Left ventricle myocardium superior (tissue), 1 donor: ENCODE measurements at regions not wholly inside any gene's neighbourhood (a gene's known extent, or its start where the extent isn't known, plus 50 kb on each side); places are given as distances from the start of the nearest gene placed in this dataset.
"Not testable (repeated sequence)": the region's sequence is repeated elsewhere in the genome, so short reads cannot be mapped to it uniquely, and the experiment has no call there.

Experiments used
- ATAC-seq: fragments of 200-7000 bp; cut with Tn5 transposase; one replicate; pipeline ENCODE4 v1.9.1; 2020; ENCODE audit warnings: mild to moderate bottlenecking, moderate library complexity
- DNase-seq: peaks from one replicate; pipeline ENCODE4 v3.0.0-alpha.2; 2020
- intact Hi-C: fragments of 100-400 bp; cut with micrococcal nuclease; formaldehyde crosslinking; loops from one replicate; pipeline ENCODE4 v1.11.0; 2022
- donor health status: DM: no; HTN: yes; CAD: no; lungs with severe emphysema.

DNA sequence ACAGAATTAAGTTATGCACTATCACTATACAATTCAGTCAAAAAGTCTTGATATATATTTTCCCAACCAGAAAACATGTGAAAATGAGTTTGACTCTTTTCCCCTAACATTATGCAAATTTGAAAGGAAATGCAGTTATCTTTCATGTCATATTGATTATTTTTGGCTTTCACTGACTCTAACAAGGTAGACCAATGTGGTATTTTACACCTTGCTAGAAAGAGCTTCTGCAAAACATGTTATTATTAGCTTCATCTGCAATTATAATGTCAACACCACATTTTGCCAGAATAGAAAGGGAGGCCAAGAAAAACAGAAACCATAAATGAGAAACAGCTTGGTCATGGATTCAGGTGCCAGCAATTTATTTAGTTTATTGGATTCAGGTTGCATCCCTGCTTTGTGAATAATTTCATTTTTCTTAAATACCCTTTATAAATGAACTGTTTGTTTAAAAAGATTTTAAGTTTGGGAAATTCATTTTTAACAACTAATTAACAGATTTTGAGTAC, 226.1 kb upstream of the GJE1 start:
- ATAC-seq: no peak
- DNase-seq: no peak
- intact Hi-C loops: no loop called here

DNA sequence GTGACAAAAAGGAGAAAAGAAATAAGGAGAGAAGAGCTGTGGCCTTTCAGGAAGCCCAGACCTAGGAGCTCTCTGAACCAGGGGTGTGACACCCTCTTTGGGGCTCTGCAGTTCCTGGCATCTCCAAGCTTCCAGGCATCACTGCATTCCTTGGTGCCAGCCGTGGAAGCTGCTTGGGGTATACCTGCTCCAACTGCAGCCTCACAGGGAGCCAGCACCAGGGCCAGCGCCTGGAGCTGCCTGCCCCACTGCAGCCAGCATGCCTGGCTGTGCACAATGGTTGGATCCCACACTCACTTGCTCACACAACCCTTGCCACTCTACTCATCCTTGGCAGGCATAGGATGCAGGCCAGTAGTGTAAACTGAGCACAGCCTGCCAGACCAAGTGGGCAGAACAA, 242.1 kb upstream of the GJE1 start:
- no peak for ATAC-seq
- intact Hi-C loops: no loop called here

DNA sequence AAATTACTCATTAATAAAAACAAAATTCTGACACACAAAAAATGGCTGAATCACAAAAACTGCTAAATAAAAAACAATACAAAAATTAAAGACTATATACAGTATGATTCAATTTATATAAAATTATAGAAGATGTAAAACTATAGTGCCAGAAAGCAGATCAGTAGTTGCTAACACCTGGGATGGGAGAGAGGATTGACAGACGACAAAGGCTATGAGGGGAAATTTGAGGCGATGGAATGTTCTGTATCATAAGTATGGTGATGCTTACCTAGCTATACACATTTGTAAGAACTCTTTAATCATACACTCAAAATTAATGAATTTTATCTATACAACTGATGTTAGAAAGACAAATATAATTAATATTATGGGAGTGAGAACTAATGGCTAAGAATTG, 247.9 kb upstream of the GJE1 start:
- ATAC-seq: no peak
- intact Hi-C loops: no loop called here
- DNase-seq: no peak

More for the DNA sequence above, 242.1 kb upstream of the GJE1 start:
- DNase-seq: no peak

DNA sequence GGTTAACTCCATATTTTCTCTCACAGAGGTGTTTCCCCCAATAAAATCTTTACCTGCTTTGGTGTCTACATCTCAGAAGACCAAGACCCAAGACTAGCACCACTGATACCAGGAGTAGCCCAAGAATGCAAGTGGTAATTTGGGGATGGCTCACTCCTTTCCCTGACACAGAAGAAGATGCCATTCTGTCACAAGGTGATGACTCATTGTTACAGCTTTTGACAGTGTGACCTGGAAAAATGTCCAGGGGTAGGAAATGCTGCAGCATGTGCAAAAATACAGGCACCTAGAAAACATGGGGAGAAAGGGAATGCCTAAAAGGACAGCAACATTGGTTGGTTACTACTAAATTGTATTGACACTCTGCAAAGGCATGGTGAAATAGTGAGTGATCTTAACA, 254.0 kb upstream of the GJE1 start:
- DNase-seq (no peak), ATAC-seq (no peak)
- intact Hi-C loops: no loop called here

DNA sequence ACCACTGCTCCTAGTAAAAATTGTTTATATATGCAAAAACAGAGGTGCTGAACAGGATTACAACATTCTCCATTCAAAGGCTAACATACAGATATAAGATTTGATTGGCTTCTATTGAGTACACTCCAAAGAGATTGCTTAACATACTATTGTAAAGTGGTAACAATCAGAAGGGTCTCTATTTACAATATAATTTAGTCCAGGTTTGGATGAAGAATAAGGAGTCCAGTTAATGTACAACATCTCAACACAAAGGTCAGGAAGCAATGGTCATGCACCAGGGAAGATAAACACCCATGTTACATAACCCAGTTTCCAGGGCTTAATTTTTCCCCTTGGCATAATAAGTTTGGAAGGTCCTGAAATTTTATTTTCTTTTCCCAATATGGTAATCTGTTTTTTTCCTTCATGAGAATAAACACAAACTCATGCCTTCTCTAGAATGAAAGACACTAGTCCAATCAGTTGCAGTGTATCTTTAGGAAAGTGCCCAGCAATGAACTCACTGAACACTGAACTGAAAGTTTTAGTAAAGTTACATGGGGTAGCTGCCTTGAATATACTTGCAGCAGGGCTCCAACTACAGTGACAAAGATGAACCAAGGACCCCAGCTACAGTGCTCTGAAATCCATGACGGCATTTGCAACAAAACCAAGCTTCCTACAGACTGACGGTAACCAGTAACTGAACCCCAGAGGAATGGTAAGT, 255.3 kb upstream of the GJE1 start:
- ATAC-seq (no peak), DNase-seq (no peak)
- intact Hi-C loops: no loop called here

DNA sequence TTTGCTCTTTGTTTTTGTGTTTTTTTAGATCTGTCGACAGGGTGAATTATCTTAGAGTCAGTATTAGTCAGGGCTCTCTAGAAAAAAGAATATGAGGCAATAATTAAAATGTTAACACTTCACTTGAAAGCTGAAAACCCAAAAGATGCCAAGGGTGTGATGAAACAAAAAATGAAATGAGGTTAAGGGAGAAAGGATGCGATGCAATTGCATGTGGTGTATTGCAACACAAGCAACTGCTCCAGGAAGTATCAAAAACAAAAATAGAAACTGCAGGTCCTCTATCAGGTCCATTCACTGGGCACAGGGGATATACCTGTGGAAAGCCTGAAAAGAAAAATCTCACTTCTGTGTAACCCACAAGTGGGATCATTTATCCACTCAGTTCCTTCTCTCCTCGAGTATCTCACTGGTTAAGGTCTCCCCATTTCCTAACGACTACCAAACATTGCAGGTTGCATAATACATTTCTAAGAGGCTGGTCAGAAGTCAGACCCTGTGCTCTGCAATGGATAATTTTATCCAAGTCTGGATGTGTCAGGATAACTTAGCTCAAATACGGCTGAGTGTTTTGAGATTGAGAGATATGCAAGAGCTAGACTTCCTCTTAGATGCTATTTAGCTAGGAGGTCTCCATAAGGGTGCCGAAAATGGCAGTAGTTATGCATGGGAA, 257.7 kb upstream of the GJE1 start:
- DNase-seq: no peak
- intact Hi-C loops: no loop called here
- ATAC-seq: no peak

DNA sequence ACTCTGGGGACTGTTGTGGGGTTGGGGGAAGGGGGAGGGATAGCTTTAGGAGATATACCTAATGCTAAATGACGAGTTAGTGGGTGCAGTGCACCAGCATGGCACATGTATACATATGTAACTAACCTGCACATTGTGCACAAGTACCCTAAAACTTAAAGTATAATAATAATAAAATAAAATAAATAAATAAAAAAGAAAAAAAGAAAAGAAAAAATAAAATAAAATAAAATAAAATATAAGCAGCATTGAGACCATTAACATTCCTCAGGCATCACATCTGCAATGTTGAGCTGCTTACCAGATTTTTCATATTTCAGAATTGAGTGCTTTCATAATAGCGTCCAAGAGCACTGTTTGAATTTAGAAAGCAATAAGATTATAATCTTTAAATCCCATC, 263.2 kb upstream of the GJE1 start:
- ATAC-seq, intact Hi-C loops: not testable (repeated sequence)

DNA sequence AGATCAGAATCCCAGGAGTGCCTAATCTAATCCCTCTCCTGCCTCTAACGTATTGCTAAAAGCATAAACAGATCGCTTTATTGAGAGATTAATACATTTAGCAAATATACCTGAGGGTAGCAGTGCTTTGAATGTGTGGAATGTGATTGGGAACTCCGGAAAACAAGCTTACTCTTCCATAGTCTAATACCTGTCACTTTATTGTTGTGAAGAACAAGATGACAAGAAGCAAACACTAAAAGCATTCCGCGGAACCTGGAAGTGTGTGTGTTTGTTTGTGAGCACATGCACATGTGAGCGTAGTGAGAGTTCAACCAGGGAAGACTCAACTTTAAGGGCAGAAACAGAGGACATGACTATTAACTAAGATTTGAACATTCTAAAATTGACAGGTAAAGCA, 265.0 kb upstream of the GJE1 start:
- no peak for ATAC-seq
- no peak for DNase-seq
- intact Hi-C loops: no loop called here

More for the DNA sequence above, 263.2 kb upstream of the GJE1 start:
- not testable (repeated sequence) for DNase-seq

DNA sequence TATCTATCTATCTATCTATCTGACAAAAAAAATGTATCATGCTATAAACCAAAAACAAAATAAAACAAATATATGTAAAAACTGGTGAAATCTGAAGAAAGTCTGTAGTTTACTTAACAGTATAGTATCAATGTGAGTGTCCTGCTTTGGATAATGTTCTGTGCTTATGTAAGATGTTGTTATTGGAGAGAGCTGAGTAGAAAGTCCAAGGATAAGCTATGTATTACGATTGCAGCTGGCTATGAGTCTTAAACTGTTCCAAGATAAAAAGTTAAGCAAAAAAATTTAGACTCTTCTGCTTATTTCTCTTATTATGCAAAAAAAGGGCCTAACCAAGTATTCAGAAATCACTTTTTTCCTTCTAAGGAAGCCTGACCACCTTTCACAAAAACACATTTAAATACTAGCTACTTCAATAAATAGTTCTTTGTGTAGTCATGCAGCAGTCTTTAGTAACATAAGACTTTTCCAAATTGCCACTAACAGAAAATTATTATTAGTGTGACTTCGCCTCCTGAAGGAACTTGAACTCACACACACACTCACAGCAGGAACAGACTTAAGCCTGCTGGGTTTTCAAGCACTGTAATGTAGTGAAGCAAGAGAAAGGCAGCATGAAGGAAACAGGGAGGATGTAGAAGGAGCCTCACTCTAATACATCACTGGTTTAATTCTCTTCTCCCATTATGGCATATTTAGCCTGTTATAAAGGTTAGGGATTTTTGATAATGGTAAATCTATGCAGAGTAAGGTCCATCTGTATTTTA, 265.8 kb upstream of the GJE1 start:
- DNase-seq (no peak), ATAC-seq (no peak)
- intact Hi-C loops: no loop called here

DNA sequence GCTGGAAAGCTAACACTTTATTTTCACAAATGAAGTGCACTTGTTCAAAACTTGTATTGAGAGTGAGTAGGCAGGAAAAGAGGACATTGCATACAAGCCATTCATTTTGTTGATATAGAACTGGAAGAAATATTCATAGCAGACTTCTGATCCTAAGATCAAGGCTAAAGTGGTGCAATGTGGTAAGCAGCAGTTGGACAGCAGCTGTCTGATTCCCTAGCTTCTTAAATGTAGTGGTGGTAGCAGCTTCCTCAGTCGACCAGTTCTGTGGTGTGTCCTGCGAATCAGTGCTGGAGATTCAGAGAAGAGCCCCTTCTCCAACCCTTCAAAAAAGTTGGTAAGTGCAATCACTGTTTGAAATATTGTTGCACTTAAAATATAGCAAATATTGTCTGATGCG, 281.7 kb upstream of the GJE1 start:
- ATAC-seq: no peak
- intact Hi-C loops: no loop called here

DNA sequence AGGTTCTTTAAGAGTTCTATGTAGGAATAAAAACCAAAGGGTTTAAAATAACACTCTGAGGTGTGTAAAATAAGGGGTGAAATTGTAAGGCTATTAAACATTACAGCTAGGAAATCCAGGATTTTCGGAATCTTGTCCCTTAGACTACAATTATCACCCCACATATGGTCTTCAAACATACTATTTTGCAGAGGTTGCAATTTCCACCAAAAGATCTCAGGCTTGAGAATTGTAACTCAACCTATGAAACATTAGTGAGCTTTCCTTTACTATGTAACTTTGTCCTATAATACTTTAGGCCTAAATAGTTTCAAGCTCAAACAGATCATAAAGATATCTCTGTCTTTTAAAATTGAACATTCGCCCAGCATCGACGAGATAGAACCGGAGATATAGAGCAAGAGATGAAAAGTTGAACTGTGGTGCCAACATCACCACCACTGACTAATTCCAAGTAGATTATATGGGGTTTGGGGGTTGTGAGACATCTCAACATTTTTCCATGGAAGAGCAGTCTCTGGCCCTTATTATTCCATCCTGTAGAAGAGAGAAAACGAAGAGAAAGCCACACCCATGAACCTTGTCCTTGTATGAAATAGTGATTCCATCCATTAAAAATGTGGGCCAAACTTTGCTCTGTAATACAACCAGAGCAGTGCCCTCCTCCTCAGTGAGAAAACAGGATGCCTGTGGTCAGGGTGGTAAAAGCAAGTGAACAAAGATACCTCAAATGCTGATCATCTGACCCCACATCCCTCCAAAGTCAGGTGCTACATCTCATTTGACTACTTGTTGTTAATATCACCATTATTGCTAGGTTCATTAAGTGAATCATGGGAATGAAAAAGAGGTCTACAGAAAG, 284.5 kb upstream of the GJE1 start:
- DNase-seq (no peak), ATAC-seq (no peak)
- intact Hi-C loops: no loop called here

More for the DNA sequence above, 281.7 kb upstream of the GJE1 start:
- DNase-seq: no peak

DNA sequence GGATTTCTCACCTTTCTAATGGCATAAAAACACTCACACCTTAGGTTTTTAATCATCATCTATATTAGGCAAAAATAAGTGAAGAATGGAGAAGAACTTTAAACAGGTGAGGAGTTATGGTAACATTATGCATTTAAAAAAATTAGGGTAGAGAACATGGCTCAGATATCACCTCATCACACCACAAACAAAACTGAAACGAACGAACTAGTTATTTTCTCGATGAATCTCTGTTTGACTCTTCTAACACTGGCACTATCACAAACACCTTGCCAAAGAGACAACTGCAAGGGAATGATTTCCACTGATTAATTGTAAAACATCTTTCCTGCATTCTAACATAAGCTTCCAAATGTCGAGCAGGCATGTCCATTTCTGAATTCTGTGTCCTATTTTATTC, 286.1 kb upstream of the GJE1 start:
- intact Hi-C loops: no loop called here
- DNase-seq: no peak
- no peak for ATAC-seq

DNA sequence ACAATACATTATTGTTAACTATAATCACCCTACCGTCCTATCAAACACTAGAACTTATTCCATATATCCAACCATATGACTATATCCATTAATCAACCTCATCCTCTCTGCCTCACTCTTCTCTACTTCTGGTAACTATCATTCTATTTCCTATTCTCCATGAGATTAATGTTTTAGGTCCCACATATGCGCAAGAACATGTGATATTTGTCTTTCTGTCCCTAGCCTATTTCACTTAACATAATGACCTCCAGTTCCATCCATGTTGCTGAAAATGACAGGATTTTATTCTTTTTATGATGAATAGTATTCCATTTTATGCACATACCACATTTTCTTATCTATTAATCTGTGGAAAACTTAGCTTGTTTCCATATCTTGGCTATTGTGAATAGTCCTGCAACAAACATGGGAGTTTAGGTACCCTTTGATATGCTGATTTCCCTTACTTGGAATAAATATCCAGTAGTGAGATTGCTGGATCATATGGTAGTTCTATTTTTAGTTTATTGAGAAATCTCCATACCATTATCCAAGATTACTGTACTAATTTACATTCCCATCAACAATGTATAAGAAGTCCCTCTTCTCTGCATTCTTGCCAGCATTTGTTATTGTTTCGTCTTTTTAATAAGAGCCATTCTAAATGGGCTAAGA, 289.4 kb upstream of the GJE1 start:
- DNase-seq (no peak), ATAC-seq (no peak)
- intact Hi-C loops: no loop called here

DNA sequence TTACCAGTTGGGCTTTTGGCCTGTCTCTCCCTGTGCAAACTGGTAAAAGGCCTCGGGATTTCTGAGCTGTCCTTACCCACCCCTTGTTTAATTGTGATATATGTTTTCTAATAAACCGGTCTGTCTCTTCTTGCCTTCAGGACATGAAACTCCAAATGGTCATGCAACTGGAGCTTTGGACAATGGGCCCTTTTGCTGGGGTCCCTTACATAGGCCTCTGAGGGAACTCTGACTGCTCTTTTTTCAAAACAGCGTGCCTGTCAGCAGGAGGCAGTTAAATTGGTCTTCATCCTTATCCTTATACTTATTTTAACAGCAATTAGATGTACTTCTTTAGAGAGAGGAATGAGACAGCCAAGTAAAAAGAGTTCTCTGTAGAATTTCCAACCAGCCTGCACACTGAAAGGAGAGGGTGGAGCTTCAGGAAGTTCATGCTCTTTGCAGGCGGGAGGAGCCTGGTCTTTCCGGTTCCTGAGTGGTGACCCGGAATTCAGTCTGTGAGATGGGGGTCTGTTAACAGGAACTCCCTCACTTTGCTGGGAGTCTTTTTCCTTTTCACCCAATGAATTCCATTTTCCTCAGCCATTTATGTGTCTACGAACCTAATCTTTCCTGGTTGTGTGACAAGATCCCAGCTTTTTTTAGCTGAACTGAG, 299.6 kb upstream of the GJE1 start:
- no peak for DNase-seq
- no peak for ATAC-seq
- intact Hi-C loops: no loop called here

DNA sequence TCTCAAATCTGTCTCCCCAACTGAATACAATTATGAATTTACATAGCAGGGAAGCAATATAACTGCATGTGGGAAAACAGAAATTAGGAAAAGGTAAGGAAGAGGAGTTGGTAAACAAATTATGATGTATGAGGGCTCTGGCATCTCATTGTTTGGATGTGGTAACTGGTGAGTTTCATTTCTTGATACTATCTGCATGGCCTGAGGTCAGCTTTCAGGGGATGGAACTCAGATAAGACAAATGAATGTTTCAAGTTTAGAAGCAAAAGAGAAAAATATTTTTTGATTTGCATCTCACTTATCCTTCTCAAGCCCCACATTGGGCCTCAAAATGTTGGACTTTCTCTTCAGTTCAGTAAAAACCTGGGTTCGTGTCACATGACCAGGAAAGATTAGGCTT, 302.2 kb upstream of the GJE1 start:
- ATAC-seq (no peak), DNase-seq (no peak)
- intact Hi-C loops: no loop called here

DNA sequence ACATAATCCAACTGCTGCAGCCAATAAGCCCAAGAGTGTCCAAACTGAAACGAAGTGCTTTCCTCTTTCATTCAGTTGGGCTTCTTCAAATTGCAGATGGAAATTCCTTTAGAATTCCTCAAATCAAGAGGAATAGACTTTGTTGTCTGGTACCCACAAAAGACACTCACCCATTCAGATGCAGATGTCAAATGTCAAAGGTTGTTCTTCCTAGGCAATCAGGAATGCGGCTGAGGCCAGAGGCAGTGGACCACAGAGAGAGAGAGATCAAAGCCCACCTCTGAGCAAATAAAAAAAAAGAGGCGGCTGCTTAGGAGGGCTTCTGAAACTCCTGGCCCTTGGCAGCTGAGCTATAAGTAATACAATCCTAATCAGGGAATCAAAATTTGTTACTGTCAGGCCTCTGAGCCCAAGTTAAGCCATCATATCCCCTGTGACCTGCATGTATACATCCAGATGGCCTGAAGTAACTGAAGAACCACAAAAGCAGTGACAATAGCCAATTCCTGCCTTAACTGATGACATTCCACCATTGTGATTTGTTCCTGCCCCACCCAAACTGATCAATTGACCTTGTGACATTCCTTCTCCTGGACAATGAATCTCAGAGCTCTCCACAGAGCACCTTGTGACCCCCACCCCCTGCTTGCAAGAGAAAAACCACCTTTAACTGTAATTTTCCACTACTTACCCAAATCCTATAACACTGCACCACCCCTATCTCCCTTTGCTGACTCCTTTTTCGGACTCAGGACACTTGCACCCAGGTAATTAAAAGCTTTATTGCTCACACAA, 303.0 kb upstream of the GJE1 start:
- intact Hi-C loops: no loop called here
- DNase-seq: no peak
- ATAC-seq: no peak

DNA sequence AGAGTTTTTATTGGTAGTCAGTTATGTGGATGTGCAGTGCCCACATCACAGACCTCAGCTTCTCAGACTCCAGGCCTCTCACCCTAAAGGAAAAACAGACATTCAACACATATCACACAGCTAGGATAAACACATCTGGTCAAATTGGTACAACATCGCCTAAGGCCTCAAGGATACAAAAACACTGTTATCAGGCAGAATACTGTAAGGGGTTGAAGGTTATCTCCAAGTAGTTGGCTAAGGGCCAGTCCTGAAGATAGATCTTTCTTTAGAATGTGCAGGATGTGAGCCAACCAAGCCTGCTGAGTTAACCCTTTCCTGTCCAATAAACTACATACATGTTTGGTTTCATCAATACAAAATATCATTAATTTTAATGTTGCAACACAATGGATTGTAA, 308.4 kb upstream of the GJE1 start:
- DNase-seq: no peak
- ATAC-seq: no peak
- intact Hi-C loops: no loop called here

DNA sequence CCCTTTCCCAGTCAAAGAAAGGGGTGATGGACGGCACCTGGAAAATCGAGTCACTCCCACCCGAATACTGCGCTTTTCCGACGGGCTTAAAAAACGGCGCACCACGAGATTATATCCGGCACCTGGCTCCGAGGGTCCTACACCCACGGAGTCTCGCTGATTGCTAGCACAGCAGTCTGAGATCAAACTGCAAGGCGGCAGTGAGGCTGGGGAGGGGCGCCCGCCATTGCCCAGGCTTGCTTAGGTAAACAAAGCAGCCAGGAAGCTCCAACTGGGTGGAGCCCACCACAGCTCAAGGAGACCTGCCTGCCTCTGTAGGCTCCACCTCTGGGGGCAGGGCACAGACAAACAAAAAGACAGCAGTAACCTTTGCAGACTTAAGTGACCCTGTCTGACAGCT, 317.7 kb upstream of the GJE1 start:
- ATAC-seq, intact Hi-C loops, DNase-seq: not testable (repeated sequence)
